Neural progenitor cell (in vitro differentiated cells): ENCODE measurements at regions not wholly inside any gene's neighbourhood (a gene's known extent, or its start where the extent isn't known, plus 50 kb on each side); places are given as distances from the start of the nearest gene placed in this dataset.

ENCODE experiments used
- DNase-seq: peaks from one replicate; pipeline ENCODE4 v3.0.0-alpha.2; 2016; ENCODE audit warnings: low spot score
- H2AFZ ChIP-seq: fragments of 200-600 bp; sonication (generic); replicated peaks from 2 replicates; pipeline ENCODE4 v1.6.1; 2016; ENCODE audit warnings: antibody characterized with exemption
- H3F3A ChIP-seq: fragments of 200-600 bp; sonication (generic); 2 replicates; pipeline ENCODE4 v1.6.1; 2016; ENCODE audit warnings: antibody characterized with exemption, low read depth
- H3K27ac ChIP-seq: fragments of 200-600 bp; sonication (generic); 2 replicates; pipeline ENCODE4 v1.5.1; 2016; ENCODE audit warnings: mild to moderate bottlenecking
- H3K27me3 ChIP-seq: fragments of 200-600 bp; sonication (generic); 2 replicates; pipeline ENCODE4 v1.6.1; 2016; ENCODE audit warnings: mild to moderate bottlenecking, moderate library complexity
- H3K36me3 ChIP-seq: fragments of 200-600 bp; sonication (generic); 2 replicates; pipeline ENCODE4 v1.5.1; 2016
- H3K4me1 ChIP-seq: fragments of 200-600 bp; sonication (generic); 2 replicates; pipeline ENCODE4 v1.6.1; 2016; ENCODE audit warnings: mixed run types
- H3K4me2 ChIP-seq: fragments of 200-600 bp; sonication (generic); 2 replicates; pipeline ENCODE4 v1.6.1; 2016
- H3K4me3 ChIP-seq: fragments of 200-600 bp; sonication (generic); 2 replicates; pipeline ENCODE4 v1.5.1; 2016
- H3K79me2 ChIP-seq: fragments of 200-600 bp; sonication (generic); 2 replicates; pipeline ENCODE4 v1.6.1; 2016; ENCODE audit warnings: low read depth
- H3K9ac ChIP-seq: fragments of 200-600 bp; sonication (generic); 2 replicates; pipeline ENCODE4 v1.6.1; 2016
- H3K9me3 ChIP-seq: fragments of 200-600 bp; sonication (generic); 2 replicates; pipeline ENCODE4 v1.5.1; 2016; ENCODE audit warnings: low read depth
- H4K20me1 ChIP-seq: fragments of 200-600 bp; sonication (generic); 2 replicates; pipeline ENCODE4 v1.6.1; 2016; ENCODE audit warnings: low read depth
- H3K27ac Mint-ChIP-seq: 3 replicates; pipeline ENCODE4 v1.8.0; 2021; ENCODE audit warnings: mixed read lengths
- H3K27me3 Mint-ChIP-seq: 2 replicates; pipeline ENCODE4 v1.8.0; 2022; ENCODE audit warnings: low read depth, mild to moderate bottlenecking, inconsistent platforms, moderate library complexity, mixed read lengths; ENCODE audit not compliant: insufficient read depth
- H3K36me3 Mint-ChIP-seq: 3 replicates; pipeline ENCODE4 v1.8.0; 2021; ENCODE audit warnings: mixed read lengths
- H3K4me1 Mint-ChIP-seq: 3 replicates; pipeline ENCODE4 v1.8.0; 2021; ENCODE audit warnings: mixed read lengths
- H3K4me3 Mint-ChIP-seq: 3 replicates; pipeline ENCODE4 v1.8.0; 2021; ENCODE audit warnings: mild to moderate bottlenecking, moderate library complexity, mixed read lengths
- H3K9me3 Mint-ChIP-seq: 3 replicates; pipeline ENCODE4 v1.8.0; 2020; ENCODE audit warnings: mixed read lengths
- CTCF ChIP-seq: fragments of 200-600 bp; sonication (generic); IDR thresholded peaks from 2 replicates; pipeline ENCODE4 v1.5.1; 2017; ENCODE audit warnings: antibody characterized with exemption, mild to moderate bottlenecking
- EZH2 ChIP-seq: fragments of 200-600 bp; sonication (generic); IDR thresholded peaks from 2 replicates; pipeline ENCODE4 v1.6.1; 2017; ENCODE audit warnings: antibody characterized with exemption, mild to moderate bottlenecking, moderate library complexity
- EZH2phosphoT487 ChIP-seq: fragments of 200-600 bp; sonication (generic); IDR thresholded peaks from 2 replicates; pipeline ENCODE4 v1.6.1; 2017; ENCODE audit warnings: antibody characterized with exemption

GRCh38 chr2:18357537-18357936 is 202.9 kb downstream of the RDH14 start:
- Mint-ChIP-seq H3K4me1 (no peaks in the 10 kb centered on the region), H3K27me3 (no peaks in the 10 kb centered on the region), H3K9me3 (no peaks in the 10 kb centered on the region), H3K27ac (no peak overlapping the region), H3K4me3 (no peak overlapping the region), H3K36me3 (no peaks in the 10 kb centered on the region)
- no peaks in the 10 kb centered on the region for H3K36me3 ChIP-seq
- H3K27ac ChIP-seq, result no peak overlapping the region
- H4K20me1 ChIP-seq, result no peaks in the 10 kb centered on the region
- TF ChIP-seq EZH2, result no peak
- no peak for TF ChIP-seq EZH2phosphoT487
- no peak for TF ChIP-seq CTCF
- no peak overlapping the region for H3K4me3 ChIP-seq
- H3K4me1 ChIP-seq, result no peaks in the 10 kb centered on the region
- no peak for DNase-seq
- H3K79me2 ChIP-seq, result no peaks in the 10 kb centered on the region
- H3K9me3 ChIP-seq, result no peaks in the 10 kb centered on the region
- H3F3A ChIP-seq, result no peaks in the 10 kb centered on the region
- H3K9ac ChIP-seq, result no peak overlapping the region
- no peaks in the 10 kb centered on the region for H3K27me3 ChIP-seq
- H2AFZ ChIP-seq, result no peak overlapping the region
- H3K4me2 ChIP-seq, result no peak overlapping the region

- Histone ChIP-seq H3K27ac (no peak overlapping the region), H3K9me3 (no peaks in the 10 kb centered on the region), H3K4me1 (no peaks in the 10 kb centered on the region), H3K79me2 (no peaks in the 10 kb centered on the region), H3K36me3 (no peaks in the 10 kb centered on the region), H3K4me2 (no peak overlapping the region), H3F3A (no peaks in the 10 kb centered on the region), H3K27me3 (no peaks in the 10 kb centered on the region), H4K20me1 (no peaks in the 10 kb centered on the region), H2AFZ (no peak overlapping the region), H3K9ac (no peak overlapping the region), H3K4me3 (no peak overlapping the region)
- no peak for TF ChIP-seq EZH2
- TF ChIP-seq EZH2phosphoT487, result no peak
- TF ChIP-seq CTCF, result no peak
- no peaks in the 10 kb centered on the region for H3K36me3 Mint-ChIP-seq
- no peak for DNase-seq
- no peak overlapping the region for H3K4me3 Mint-ChIP-seq
- no peaks in the 10 kb centered on the region for H3K4me1 Mint-ChIP-seq
- no peaks in the 10 kb centered on the region for H3K9me3 Mint-ChIP-seq
- no peak overlapping the region for H3K27ac Mint-ChIP-seq
- H3K27me3 Mint-ChIP-seq, result no peaks in the 10 kb centered on the region
Observed at GRCh38 chr2:18356676-18357075, 203.8 kb downstream of the RDH14 start.

- no peaks in the 10 kb centered on the region for H3F3A ChIP-seq
- TF ChIP-seq CTCF (no peak), EZH2phosphoT487 (no peak), EZH2 (no peak)
- Mint-ChIP-seq H3K27me3 (no peaks in the 10 kb centered on the region), H3K27ac (no peak overlapping the region), H3K36me3 (no peaks in the 10 kb centered on the region), H3K4me3 (no peak overlapping the region), H3K4me1 (no peaks in the 10 kb centered on the region), H3K9me3 (no peaks in the 10 kb centered on the region)
- H3K27ac ChIP-seq, result no peak overlapping the region
- H3K36me3 ChIP-seq, result no peaks in the 10 kb centered on the region
- no peak overlapping the region for H3K4me2 ChIP-seq
- H3K9me3 ChIP-seq, result no peaks in the 10 kb centered on the region
- H3K79me2 ChIP-seq, result no peaks in the 10 kb centered on the region
- no peaks in the 10 kb centered on the region for H4K20me1 ChIP-seq
- no peak overlapping the region for H3K9ac ChIP-seq
- H3K4me3 ChIP-seq, result no peak overlapping the region
- H3K27me3 ChIP-seq, result no peaks in the 10 kb centered on the region
- DNase-seq, result no peak
- no peak overlapping the region for H2AFZ ChIP-seq
- no peaks in the 10 kb centered on the region for H3K4me1 ChIP-seq
Observed at GRCh38 chr2:18349421-18349820, 211.0 kb downstream of the RDH14 start.

GRCh38 chr2:18346874-18347273 is 213.6 kb downstream of the RDH14 start:
- H3K4me1 Mint-ChIP-seq, result no peaks in the 10 kb centered on the region
- H3K27ac Mint-ChIP-seq, result no peak overlapping the region
- no peaks in the 10 kb centered on the region for H3K9me3 Mint-ChIP-seq
- no peaks in the 10 kb centered on the region for H3K4me1 ChIP-seq
- H3K4me3 ChIP-seq, result no peak overlapping the region
- H3K9ac ChIP-seq, result no peak overlapping the region
- H3K36me3 ChIP-seq, result no peaks in the 10 kb centered on the region
- H3K79me2 ChIP-seq, result no peaks in the 10 kb centered on the region
- DNase-seq, result no peak
- H3F3A ChIP-seq, result no peaks in the 10 kb centered on the region
- H4K20me1 ChIP-seq, result no peaks in the 10 kb centered on the region
- H3K27me3 Mint-ChIP-seq, result no peaks in the 10 kb centered on the region
- H3K9me3 ChIP-seq, result no peaks in the 10 kb centered on the region
- no peak overlapping the region for H2AFZ ChIP-seq
- no peak overlapping the region for H3K4me3 Mint-ChIP-seq
- TF ChIP-seq EZH2phosphoT487 (no peak), CTCF (no peak), EZH2 (no peak)
- no peaks in the 10 kb centered on the region for H3K27me3 ChIP-seq
- H3K4me2 ChIP-seq, result no peak overlapping the region
- H3K27ac ChIP-seq, result no peak overlapping the region
- H3K36me3 Mint-ChIP-seq, result no peaks in the 10 kb centered on the region
